Activated CD4-positive, alpha-beta T cell treated with anti-CD3 and anti-CD28 coated beads for 24 hours (primary cell): ENCODE measurements at regions not wholly inside any gene's neighbourhood (a gene's known extent, or its start where the extent isn't known, plus 50 kb on each side); places are given as distances from the start of the nearest gene placed in this dataset.
"Not testable (repeated sequence)": the region's sequence is repeated elsewhere in the genome, so short reads cannot be mapped to it uniquely, and the experiment has no call there.

Source experiments
- DNase-seq, 2 donors: peaks; one replicate each; pipeline ENCODE4 v3.0.0-alpha.2; 2020; ENCODE audit warnings: low read depth in 2 of 2

DNA sequence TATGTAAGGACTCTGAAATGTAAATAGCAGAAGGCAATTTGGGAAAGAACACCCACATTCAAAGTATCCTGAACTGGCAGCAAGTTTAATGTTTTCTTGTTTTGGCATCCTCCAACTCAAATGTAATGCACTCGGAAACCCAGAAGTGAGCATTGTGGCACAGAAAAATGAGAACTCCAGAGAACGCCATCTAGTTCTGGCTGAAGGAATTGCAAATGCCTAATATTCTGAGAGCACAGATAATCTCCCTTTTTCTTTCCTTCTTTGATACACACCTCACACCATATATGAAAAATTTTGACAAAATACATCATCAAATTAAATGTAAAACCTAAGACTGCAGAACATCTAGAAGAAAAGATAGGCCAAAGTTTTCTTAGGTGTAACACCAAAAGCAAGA lies 52.1 kb downstream of the PWWP3B start:
- no peak for DNase-seq

GRCh38 chrX:106243376-106243775 lies 75.3 kb downstream of the PWWP3B start:
- no peak for DNase-seq

DNA sequence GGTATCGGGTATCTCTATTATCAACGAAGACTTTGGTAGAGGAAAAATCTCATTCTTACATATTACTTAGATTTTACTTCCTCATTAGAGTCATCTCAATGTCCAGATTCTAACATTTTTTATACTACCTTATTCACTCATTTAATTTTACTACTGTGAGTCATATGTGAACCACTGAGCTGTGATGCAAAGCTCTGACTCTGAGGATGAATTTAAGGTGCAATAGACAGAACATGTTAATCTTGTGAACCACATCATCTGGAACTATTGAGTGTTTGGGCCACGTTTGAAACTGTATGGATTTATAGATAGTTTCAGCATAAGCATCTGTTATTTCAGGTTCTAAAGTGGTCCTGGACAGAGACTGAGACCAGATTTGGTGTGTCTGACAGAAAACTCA lies 78.4 kb downstream of the PWWP3B start:
- no peak for DNase-seq

GRCh38 chrX:106247162-106247561 lies 79.1 kb downstream of the PWWP3B start:
- no peak for DNase-seq

GRCh38 chrX:106249706-106250379 lies 81.7 kb downstream of the PWWP3B start:
- no peak for DNase-seq

DNA sequence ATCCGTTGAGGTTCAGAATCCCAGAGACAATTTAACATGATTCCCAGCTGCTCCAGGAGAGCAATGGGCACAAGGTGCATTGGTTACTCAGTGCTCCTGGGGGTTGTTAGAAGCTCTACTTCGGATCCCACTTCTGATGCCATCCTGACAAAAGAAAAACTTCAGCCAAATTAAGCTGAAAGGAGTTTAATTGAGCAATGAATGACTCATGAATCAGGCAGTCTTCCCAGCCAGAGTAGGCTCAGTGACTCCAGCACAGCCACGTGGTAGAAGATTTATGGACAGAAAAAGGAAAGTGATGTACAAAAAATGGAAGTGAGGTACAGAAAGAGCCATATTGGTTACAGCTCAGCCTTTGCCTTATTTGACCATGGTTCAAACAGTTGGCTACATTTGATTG lies 95.7 kb downstream of the PWWP3B start:
- DNase-seq = no peak

- not testable (repeated sequence) for DNase-seq
Measured at GRCh38 chrX:106273947-106274587, 106.0 kb downstream of the PWWP3B start.

DNA sequence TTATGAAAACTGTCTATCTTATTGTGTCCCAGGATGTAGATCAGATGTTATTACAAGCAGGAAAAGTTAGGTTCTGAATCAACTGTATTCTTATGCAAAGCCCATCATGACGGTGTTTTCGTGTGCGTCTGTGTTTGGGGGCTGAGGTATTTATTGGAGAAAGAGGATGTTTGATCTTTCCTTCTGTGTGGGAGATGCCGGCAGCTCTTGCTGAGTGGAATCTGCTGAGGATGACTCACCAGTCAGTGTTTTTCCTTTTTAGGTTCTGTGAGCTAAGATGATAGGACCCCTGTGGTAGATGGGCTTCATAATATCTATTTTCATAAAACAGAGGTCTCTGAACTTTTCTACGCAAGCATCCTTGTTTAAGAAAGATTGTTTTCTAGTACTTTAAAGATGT lies 107.1 kb downstream of the PWWP3B start:
- DNase-seq = not testable (repeated sequence)

DNA sequence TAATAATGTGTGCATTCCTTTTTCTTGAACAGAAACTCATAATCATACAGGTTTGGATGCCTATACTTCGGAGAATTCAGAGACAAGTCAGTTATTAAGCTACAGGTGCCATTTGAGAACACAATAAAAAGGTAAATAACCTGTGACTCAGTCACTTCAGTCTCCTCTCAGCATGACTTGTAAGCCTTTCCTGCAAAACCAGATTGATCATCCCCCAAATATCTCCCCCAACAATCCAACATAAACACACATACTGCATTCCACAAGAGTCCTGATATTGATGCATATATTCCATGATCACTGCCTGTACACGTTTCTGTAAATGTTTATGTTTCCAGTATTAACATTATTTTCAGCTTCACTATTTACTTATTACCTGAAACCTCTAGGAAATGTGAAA lies 110.8 kb downstream of the PWWP3B start:
- DNase-seq = no peak

GRCh38 chrX:106281383-106281782 lies 113.3 kb downstream of the PWWP3B start:
- DNase-seq = no peak

DNA sequence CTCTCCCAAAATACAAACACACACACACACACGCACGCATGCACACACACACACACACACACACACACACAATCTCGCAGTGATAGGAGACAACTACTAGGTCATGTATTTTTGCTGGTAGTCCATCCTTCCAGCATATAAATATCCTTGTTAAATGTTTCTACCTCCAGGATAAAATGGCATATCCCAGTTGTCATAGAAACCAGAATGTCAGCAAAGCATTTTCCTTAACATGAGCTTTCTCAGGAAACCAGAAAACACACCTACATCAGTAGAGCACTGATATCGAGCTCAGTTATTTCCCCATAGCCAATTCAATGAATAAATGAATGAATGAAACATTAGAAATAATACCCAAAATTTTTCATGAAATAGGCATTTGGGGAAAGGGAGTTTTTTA lies 115.7 kb downstream of the PWWP3B start:
- DNase-seq = no peak

DNA sequence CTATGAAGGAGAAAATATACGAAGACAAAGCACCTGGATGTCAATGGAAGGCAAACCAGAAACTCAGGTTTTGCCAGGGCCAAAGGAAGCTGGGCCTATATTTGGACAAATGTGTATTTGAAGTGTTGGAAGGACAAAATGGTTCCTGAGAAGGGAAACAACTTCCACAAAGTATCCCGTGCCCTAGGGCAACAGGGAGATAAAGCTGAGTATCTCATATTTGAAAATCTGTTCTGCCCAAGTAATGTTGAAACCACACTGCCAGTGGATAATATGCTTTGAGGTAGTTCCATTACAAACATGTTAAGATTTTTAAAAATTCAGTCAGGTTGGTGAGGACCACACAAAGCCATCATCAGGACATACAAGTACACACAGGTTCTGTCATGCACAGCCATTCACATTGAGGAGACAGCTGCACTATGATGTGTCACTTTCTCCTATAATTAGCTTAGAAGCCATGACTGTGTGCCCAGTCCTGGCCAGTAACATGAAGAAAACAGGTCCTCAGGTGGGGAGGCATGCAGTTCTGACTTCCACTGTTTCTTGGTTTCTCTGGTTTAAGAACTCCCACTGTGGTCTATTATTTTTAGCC lies 116.4 kb downstream of the PWWP3B start:
- DNase-seq = no peak

DNA sequence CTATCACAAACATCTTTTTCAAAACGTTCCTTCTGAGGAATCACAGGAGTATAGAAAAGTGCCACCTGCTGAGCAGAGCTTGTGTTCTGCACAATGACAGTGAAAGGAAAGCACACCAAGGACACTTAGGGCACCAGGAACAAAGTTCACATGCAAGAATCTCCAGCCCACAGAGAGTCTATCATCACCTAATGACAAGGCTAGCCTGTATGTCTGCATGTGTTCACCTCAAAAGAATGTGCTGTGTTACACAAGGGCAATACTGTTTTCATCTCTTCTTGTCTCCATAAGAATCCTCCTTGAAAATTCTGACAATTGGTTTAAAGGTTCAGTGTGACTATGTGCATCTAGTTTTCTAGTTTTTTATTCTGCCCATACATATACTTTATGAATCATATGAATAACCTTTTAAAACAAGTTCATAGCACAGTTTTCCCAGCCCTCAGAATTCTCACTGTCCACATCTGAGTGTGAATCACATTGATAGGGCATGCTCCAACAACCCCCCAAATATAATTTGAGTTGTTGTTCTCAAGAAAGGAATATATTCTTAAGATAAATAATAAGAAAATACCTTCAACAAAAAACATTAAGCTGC lies 118.0 kb downstream of the PWWP3B start:
- no peak for DNase-seq

GRCh38 chrX:106290778-106291177 lies 122.7 kb downstream of the PWWP3B start:
- DNase-seq = not testable (repeated sequence)

DNA sequence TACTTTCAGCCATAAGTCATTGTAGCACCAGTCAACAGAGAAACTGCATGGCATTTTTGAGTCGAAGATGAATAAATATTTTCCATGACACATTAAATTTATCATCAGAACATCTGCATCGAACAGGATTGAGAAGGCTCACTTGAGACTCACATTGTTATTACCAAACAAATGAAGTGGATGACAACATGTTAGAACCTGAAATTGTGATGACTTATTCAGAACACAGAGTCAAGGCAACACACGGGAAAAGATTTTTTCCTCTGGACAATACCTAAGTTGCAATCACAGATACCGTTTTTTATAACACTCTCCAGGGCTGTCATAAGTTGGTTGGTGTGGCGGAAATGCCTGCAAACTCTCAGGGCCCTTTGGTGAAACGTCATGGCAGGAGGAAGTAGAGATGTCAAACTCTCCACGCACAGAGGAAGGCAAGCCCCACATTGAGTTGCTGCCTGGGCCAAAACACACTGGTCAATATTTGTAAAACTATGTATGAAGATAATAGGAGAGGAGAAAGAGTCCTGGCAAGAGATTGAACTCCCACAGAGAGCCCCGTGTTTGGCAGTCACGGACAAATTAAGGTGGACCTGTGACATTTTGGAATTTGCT lies 123.8 kb downstream of the PWWP3B start:
- not testable (repeated sequence) for DNase-seq

GRCh38 chrX:106300239-106300638 lies 132.1 kb downstream of the PWWP3B start:
- DNase-seq = no peak

DNA sequence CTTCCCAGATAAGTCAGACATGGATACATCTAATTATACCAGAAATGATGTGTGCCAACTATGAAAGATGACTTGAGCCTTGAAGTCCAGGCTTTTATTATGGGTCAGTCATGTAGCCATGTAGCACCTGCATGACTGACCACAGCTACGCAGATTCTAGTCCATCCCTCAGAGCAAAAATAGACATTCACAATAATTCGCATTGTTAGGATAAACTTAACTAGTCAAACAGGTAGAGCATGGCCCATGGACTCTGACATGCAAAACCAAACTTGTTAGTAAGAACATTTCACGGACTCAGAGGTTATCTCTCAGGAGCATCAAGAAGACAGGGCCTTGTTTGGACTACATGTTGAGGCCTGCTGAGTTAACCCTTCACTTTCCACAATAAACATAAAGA lies 132.6 kb downstream of the PWWP3B start:
- DNase-seq = no peak

GRCh38 chrX:106302304-106302703 lies 134.2 kb downstream of the PWWP3B start:
- DNase-seq = no peak

- no peak for DNase-seq
Measured at GRCh38 chrX:106306391-106306947, 138.4 kb downstream of the PWWP3B start.

DNA sequence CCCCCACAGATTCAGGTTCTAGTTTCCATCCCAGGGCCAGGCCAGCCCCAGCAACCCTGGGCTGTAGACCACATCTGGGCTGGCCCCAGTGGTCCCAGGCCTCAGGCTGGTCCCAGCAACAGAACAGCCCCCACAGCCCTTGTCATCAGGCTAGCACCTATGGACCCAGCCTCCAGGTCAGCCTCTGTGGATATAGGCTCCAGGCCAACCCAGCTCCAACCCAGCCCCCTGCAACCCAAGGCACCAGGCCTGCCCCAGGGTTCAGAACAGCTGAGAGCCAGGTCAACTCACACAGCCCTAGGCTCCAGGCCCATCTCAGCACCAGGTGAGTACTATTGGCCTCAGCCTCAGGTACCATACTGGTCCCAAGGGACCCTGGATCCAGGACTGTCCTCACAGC lies 155.3 kb downstream of the PWWP3B start:
- DNase-seq = no peak

- DNase-seq = no peak
Measured at GRCh38 chrX:106331606-106332005, 163.5 kb downstream of the PWWP3B start.

- no peak for DNase-seq
Measured at GRCh38 chrX:106341823-106342222, 173.7 kb downstream of the PWWP3B start.
